GM21515 (cell line): ENCODE measurements at regions not wholly inside any gene's neighbourhood (a gene's known extent, or its start where the extent isn't known, plus 50 kb on each side); places are given as distances from the start of the nearest gene placed in this dataset.
"Not testable (repeated sequence)": the region's sequence is repeated elsewhere in the genome, so short reads cannot be mapped to it uniquely, and the experiment has no call there.

Experiments
- ATAC-seq: cut with Tn5 transposase; IDR thresholded peaks from one replicate; pipeline ENCODE4 v1.9.1; 2021; ENCODE audit not compliant: unreplicated experiment

DNA sequence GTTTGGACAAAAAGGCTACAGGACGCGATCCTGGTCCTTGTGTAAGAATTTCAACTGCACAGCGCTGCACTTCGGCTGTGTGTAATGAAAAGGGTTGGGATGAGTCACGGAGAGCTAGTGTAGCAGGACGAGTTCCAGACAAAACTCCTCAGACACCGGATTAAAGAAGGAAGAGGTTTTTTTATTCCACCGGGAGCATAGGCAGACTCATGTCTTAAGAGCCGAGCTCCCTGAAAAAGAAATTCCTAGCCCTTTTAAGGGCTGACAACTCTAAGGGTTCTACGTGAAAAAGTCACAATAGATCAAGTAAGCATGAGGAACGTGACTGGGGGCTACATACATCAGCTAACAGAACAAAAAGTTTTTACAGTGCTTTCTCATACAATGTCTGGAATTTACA, 54.8 kb upstream of the FAM90A1 start:
- ATAC-seq, result not testable (repeated sequence)

DNA sequence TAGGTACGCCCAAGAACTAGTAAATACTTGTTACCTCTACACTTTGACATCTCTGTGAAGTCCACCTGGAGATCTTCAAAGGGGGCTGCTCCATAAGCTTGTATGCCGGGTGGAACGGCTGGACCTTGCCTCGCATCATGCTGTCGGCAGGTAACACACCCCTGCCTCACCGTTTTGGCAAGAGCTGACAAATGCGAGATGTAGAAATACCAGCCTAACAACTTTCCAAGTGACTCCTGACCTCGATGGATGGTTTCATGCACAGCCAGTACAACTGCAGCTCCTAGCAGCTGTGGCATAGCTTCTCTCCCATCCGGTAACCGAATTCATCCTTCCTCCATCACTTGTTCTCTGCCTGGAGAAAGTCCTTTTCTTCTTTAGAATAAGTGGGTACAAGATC, 58.3 kb upstream of the FAM90A1 start:
- not testable (repeated sequence) for ATAC-seq

DNA sequence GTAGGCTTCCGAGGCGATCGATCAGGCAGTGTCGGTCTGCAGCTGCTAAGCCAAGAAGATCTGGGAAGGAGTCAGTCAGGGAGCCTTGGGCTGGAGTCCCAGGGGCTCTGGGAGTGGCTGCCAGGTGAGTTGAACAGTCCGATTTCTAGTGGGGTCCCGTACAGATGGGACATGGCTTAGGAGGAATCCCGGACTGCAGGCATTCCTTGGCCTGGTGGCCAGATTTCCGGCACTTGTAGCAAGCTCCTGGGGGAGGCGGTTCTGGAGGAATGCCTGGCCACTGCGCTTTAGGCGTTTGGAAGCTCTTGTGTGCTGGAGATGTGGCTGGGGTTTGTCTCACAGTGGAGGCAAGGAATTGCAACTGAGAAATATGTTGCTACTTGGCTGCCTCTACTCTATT, 64.3 kb upstream of the FAM90A1 start:
- ATAC-seq, result not testable (repeated sequence)

DNA sequence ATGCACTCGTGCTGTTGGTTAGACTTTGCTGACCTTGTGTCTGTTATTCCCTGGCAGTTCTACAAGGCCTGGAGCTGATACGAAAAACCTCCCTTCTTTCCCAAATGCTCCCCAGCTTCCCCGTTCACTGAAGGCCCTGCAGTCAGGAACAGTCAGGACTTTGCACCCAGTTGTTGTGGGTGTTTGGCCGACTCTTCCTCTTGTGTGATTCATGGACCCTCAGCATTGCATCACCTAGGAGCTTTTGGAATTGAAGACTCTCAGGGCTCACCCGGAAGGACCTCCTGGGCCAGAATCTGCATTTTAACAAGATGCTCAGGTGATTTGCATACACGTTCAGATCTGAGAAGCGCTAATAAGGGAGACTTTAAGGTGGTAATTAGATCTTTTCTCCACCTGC, 67.2 kb upstream of the FAM90A1 start:
- ATAC-seq, result not testable (repeated sequence)

DNA sequence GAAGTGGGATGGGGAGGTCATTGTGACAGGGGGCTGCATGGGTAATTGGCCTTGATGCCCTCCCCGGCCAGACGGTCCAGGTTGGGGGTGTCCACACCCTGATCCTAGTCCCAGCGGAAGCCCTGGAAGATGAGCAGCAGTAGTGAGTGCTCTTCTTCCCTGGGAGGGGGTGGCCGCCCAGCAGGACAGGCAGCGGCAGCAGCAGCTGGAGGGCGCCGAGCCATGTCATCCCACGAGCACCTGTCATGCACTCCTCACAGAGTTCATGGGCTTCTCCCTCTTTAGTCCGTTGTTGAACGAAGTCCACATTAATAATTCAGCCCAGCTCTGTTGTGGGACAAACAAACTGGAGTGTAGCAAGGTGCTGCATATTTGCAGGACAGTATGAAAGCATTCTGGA, 81.2 kb upstream of the FAM90A1 start:
- ATAC-seq, result not testable (repeated sequence)

DNA sequence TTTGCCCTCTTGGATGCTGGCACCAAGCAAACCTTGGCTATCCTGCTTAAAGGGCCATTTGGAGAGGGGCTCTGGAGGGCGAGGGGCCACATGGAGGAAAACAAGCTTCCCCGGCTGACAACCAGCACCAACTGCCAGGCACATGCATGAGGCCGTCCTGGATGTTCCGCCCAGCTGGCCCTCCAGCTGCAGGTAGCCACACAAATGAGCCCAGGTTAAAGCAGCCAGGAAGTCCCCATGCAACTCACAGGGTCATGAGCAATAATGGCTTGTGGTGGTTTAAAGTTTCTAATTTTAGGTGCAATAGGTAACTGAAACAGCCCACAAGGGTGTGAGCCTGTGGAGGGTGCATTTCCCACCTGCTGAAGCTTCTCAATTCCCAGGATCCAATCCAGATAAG, 88.6 kb upstream of the FAM90A1 start:
- not testable (repeated sequence) for ATAC-seq

DNA sequence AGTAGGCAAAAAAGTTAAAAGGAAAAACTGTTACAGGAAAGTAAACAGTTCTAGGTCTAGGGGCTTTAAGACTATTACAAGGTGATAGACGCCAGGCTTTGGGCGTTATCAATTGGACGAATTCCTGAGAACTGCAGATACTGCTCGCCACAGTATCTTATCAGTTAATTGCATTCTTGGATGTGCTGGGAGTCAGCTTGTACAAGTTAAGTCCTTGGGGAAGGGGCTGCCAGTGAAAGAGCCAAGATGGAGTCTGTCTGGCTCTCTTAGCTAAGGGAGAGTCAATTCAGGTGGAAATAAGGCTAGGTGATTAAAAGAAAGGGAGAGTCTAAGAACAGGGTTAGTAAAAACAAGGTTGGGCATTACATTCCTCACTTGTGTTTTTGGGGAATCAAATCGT, 90.3 kb upstream of the FAM90A1 start:
- not testable (repeated sequence) for ATAC-seq

DNA sequence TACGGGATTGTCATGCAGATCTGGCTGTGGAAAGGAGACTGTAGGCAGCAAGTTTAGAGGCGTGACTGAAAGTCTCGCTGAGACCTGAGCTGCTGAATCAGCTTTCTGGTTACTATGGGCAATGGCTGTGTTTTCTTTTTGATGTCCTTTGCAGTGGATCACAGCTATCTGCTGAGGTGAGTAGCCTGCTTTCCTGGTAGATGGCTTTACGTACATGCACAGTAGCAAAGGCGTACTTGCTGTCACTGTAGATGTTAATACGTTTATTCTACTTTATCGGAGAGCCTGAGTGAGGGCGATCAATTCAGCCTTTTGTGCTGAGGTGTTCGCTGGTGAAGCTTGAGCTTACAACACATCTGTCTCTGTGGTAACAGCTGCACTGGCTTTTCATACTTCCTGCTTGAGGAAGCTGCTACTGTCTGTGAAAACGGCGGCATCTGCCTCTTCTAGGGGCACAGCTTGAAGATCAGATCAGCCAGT, 92.9 kb upstream of the FAM90A1 start:
- not testable (repeated sequence) for ATAC-seq

DNA sequence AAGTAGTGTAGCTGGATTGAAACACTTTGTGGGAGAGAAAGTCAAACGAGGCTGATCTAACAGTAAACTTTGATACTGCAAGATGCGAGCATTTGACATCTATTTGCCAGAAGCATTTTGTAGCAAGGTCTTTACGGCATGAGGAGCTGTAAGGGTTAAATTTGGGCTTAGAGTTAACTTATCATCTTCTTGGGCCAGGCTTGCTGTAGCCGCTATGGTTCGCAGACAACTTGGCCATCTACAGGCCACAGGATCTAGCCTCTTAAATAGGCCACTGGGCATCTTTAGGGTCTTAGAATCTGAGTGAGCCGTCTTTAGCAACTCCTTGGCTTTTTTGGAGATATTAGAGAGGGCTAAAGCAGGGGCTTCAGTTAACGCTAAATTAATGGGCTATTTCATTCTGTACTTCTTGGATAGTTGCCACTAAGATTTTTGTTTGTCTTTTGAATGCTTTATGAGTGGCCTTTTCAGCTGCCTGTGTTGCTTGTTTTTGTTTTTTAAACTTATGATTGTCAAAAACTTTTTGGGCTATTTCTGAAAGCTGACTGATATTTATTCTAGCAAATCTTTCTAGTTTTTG, 93.5 kb upstream of the FAM90A1 start:
- ATAC-seq, result not testable (repeated sequence)

DNA sequence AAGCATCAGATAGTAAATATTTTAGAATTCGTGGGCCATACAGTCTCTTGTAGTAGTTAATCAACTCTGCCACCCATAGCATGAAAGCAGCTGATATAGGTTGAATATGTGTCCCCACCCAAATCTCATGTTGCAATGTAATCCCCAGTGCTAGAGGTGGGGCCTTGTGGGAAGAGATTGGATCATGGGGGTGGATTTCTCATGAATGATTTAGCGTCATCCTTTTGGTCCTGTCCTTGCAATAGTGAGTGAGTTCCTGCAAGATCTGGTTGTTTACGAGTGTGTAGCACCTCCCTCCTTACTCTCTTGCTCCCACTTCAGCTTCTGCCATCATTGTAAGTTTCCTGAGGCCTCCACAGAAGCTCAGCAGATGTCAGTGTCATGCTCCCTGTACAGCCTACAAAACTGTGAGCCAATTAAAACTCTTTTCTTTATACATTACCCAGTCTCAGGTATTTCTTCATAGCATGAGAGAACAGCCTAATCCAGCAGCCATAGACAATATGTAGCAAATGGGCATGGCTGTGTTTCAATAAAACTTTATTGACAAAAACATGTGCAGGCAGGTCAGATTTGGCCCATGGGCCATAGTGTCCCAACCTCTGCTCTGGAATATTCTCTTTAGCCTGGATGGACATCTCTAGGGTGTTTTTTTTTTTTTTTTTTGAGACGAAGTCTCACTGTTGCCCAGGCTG, 97.9 kb upstream of the FAM90A1 start:
- ATAC-seq, result not testable (repeated sequence)

DNA sequence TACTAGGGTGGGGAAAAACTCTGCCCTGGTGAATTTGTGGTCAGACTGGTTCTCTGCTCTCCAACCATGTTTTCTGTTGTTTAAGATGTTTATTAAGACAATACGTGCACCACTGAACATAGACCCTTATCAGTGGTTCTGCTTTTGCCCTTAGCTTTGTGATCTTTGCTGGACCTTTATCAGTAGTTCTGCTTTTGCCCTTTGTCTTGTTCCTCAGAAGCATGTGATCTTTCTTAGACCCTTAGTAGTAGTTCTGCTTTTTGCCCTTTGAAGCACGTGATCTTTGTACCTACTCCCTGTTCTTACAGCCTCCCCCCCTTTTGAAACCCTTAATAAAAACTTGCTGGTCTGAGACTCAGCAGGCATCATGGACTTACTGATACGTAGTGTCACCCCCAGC, 101.4 kb upstream of the FAM90A1 start:
- not testable (repeated sequence) for ATAC-seq

DNA sequence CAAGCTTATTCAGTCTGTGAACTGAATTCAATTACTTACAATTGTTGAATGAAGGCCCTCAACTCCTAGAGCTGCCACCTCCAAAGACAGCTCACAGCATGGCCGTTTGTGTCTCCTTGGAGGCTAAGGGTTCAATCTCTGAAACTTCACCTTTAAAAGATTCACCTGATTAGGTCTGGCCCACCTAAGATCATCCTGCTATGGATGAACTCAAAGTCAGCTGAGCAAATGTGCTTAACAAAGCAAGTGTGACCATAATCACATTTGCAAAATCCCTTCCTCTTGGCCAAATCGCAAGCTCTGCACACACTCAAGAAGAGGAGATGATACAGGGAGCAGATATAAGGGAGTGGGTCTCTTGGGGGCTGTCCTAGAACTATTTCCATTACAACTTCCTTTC, 105.0 kb upstream of the FAM90A1 start:
- ATAC-seq, result not testable (repeated sequence)

DNA sequence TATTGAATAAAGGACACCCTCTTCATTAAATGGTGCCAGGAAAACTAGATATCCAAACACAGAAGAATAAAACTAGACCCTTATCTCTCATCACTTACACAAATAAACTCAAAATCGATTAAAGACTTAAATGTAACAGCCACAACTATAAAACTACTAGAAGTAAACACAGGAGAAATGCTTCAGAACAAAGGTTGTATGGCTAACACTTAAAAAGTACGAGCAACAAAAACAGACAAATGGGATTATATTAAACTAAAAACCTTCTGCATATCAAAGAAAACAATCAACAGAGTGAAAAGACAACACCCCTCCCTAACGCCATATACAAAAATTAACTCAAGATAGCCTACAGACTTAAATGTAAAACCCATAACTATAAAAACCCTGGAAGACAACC, 104.7 kb upstream of the CLEC6A start:
- ATAC-seq, result not testable (repeated sequence)

DNA sequence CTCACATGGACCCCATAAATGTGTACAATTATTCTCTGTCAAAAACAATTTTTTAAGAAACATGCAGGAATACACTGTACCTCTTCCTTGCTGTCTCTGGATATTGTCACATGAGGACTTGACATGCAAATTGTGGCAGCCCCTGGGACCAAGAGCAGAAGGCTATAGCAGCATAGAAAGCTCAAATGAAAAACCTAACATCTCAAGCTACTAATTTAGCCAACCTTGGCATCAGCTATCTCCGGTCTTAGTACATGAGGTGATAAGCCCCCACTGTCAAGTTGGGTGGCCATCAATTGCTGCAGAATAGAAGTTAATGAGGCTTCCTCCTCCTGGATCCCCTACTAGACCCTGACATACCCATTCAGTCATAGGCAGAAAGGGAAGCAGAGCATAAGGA, 101.0 kb upstream of the CLEC6A start:
- not testable (repeated sequence) for ATAC-seq

DNA sequence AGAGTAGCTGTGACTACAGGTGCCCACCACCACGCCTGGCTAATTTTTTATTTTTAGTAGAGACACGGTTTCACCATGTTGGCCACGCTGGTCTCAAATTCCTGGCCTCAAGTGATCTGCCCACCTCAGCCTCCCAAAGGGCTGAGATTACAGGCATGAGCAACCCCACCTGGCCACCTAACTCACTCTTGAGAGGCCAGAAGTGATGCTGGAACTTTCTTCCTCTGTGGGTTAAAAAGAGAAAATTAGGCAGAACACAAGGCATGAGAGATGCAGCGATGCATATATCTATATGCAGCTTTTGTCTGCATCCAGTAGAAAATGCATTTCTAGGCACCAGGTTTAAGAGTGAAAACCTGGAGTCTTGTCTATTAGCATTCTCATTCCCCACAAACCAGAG, 100.2 kb upstream of the CLEC6A start:
- ATAC-seq, result not testable (repeated sequence)

DNA sequence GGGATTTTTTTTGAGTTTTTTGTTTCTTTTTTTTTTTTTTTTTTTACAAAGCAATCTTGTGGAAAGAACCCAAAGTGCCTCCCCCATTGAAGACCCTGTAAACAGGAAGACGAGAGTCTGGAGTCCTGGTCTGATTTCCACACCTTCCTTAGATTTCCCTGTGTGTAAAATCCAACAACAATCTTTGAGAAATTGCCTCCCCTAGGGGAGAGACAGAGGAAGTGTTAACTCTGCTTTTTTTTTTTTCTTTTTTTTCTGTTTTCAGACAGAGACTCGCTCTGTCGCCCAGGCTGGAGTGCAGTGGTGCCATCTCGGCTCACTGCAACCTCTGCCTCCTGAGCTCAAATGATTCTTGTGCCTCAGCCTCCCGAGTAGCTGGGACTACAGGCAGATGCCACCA, 82.0 kb upstream of the CLEC6A start:
- ATAC-seq, result not testable (repeated sequence)

DNA sequence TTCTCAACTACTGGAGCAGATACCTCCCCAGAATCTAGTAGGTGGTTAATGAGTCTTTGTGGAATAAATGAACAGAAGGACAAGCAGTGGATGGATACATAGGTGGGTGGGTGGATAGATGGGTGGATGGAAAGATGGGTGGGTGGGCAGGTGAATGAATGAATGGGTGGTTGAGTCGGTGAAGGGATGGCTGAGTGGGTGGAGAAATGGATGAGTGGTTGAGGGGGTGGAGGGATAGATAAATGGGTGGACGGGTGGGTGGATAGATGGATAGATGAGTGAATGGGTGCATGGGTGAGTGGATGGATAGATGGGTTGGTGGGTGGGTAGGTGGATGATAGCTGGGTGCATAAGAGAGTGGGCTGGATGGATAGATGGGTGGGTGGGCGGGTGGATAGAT, 80.6 kb upstream of the CLEC6A start:
- not testable (repeated sequence) for ATAC-seq

DNA sequence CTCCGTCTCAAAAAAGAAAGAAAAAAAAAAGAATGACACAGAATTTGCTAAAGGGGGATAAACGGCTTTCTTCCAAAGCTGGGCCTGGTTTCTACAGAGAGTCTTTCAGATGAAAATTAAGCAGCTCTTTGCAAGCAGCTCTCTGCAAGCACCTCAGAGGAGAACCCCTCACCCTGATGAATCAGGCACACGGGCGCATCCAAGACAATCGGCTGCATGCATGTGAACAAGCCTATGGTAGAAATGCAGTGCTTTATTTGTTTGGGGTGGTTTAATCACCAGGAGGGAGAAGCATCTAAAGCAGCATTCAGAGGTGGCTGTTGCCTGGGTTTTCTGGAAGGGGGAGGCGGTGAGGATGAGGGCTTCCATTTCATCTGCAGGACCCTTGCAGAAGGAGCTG, 78.0 kb upstream of the CLEC6A start:
- not testable (repeated sequence) for ATAC-seq

DNA sequence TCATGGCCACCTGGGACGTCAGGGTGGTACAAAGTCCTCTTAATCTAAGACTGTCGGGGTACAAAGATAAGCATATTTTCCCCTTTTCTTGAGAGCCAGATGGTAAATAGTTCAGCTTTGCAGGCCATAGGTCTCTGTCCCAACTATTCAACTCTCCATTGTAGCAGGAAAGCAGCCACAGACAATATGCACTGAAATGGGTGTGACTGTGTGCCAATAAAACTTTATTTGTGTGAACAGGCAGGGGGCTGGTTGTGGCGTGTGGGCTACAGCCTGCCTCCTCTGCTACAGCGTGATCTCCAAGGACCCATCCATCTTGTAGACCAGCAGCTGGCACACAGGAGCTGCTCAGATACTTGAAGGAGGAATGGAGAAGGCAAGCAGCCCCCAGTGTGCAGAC, 73.2 kb upstream of the CLEC6A start:
- not testable (repeated sequence) for ATAC-seq

DNA sequence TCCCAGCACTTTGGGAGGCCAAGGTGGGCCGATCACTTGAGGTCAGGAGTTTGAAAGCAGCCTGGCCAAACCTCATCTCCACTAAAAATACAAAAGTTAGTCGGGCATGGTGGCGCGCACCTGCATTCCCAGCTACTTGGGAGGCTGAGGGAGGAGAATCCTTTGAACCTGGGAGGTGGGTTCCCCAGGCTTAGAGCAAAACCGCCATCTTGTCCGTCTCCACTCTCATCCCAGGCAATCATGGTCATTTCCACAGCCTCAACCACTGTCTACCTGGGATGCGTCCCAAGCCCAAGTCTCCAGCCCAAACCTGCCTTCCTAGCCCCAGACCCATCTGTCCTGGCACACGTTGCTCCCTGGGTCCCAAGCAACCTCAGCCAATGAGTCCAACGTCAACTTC, 71.1 kb upstream of the CLEC6A start:
- not testable (repeated sequence) for ATAC-seq

DNA sequence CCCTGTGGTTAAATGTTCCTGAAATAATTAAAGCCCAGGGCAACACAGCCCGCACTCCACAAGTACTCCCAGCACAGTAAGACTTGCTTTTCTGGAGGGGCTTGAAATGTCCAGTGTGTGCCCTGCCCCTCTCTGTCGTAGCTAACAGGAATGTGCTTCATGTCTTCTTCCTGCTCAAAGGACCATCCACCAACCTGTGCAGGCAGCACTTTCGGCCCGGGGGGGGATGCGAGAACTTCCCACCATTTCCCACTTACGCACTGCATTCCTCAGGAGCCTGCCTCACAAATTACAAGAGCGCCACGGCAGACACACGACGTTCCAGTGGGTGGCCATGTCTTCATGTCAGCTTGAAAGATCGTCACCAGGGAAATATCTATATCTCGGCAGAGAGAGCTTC, 70.3 kb upstream of the CLEC6A start:
- not testable (repeated sequence) for ATAC-seq

DNA sequence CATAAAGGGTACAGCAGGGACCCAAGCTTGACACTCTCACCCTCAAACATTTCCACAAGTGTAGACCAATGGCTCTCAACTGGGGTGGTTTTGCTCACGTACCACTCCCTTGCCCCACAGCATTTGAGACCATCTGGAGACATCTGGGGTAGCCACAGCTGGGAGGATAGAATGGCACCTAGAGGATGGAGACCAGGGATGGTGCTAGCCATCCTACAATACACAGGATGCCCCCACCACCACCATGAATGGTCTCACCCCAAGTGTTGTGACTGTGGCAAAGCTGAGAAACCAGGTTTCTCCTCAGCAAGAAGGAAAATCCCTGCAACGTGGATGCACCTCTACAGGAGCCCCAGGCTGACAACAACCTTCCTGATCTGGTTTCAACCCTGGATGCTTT, 69.1 kb upstream of the CLEC6A start:
- not testable (repeated sequence) for ATAC-seq

DNA sequence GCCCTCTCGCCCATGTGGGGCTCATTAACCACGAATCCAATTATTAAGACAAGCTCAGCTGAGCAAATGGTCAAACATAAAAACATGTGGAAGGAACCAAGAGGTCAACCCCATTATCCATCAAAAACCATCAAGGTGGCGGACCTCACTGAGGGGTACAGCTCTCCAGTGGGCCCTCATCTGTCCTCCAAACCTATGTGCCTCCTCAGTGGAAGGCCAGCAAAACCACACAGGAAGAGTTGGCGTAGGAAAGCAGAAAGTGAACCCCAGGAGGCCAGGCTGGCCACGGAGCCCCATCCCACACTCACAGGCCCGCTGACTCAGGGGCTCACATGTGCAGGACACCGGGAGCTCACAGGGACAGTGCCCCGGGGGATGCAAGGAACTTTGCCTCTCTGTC, 66.5 kb upstream of the CLEC6A start:
- ATAC-seq, result not testable (repeated sequence)
